Dedifferentiated amniotic fluid mesenchymal stem cell (primary cell): ENCODE measurements at regions not wholly inside any gene's neighbourhood (a gene's known extent, or its start where the extent isn't known, plus 50 kb on each side); places are given as distances from the start of the nearest gene placed in this dataset.

Experiments used
- DNase-seq: peaks from one replicate; pipeline ENCODE4 v3.0.0-alpha.2; 2016; ENCODE audit errors: extremely low spot score

DNA sequence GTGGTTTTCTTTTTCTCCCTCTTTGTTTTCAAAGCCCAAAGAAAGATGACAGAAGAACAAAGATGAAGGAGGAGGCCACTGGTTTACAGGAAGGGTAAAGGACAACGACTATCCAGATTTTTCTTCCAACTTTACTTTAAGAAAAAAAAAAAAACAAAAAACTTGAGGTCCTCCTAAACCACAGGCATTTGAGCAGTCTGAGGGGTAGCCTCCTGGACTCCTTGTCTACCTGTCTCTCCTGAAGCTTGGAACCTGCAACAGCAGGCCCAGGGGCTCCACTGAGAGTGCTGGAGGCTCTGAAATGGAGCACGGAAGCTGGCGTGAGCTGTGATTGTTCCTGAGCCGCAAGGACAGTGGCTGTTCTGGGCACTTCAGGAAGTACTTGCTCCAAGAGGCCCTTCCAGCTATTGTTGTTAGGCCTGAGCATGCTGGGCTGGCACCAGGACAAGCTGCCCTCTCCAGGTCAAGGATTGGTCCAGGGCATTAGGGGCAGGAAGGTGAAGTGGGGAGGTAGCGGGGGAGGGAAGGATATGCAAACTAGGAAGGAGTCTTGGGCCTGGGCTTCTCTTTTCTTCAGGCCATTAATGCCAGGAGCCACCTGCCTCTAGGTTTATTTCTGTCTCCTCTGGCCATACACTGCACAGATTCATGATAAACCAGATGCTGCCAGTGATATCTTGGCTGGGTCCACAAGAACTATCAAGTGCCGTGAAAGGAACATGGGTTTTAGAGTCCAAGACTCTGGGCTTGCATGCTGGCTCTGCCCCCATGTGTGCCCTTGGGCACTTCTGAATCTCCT is 147.3 kb downstream of the CCDC34 start:
- DNase-seq: no peak

GRCh38 chr11:27214713-27215112 is 148.3 kb downstream of the CCDC34 start:
- DNase-seq: no peak

- peak; percentile 94 for DNase-seq
These were observed 149.8 kb downstream of the CCDC34 start for GRCh38 chr11:27213232-27213660.

DNA sequence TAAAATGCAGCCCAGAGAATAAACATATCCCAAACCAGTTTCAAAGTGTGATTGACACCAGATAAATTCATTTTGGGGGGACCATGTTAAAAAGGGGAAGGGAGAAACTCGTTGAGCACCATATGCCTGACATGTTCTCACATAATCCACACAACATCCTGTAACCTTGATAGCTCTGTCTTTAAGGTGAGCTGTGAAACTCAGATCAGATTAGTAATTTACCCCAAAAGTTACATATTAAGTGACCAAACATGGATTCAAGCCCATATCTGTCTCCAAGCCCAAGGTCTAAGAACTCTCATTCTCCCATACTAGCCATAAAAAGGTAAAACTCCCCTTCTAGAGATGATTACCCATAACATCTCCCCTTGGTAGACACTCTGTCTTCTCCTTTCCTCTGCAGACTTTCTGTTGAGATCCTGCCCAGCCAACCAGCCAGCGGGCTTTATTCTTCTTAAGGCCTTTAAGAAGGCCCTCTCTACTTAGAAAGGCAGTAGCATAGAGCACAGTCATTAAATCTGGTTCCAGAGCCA is 150.7 kb downstream of the CCDC34 start:
- DNase-seq: no peak

GRCh38 chr11:27211370-27212127 is 151.5 kb downstream of the CCDC34 start:
- no peak for DNase-seq

DNA sequence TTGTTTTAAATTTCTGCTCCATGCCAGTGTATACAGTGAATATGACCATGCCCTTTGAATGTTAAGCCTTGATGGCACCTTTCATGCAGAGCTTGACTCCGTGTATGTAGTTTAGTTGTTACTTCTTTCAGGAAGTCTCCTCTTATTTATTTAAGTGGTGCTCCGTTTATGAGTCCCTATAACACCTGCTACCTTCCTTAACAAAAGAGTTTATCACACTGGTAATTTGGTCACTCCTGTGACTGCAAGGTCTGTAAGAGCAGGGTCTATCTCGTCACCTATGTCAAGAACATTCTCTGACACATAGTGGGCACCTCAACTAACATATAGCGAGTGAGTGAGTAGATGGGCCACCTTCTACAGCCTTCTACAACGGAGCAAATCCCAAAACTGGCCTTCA is 152.5 kb downstream of the CCDC34 start:
- no peak for DNase-seq

DNA sequence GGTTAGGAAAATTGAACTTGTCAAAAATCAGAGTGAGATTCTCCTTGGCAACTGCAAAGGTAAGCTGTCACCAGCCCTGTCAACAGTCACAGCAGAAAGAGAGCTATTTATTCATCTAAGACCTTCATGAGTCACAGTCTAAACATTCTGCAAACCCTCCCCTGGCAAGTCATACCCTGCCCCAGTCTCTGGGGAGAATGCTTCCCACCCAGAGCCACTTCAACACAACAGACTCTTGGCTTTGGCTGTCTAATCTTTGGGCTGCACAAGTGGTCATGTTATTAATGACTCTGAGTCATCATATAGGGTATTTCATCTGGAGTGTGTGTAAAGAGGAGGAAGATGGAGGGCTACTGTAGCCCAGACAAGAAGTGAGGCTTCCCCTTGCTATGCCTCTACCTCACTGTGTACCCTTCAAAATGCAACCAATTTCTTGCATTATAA is 153.4 kb downstream of the CCDC34 start:
- DNase-seq: peak; percentile 19

DNA sequence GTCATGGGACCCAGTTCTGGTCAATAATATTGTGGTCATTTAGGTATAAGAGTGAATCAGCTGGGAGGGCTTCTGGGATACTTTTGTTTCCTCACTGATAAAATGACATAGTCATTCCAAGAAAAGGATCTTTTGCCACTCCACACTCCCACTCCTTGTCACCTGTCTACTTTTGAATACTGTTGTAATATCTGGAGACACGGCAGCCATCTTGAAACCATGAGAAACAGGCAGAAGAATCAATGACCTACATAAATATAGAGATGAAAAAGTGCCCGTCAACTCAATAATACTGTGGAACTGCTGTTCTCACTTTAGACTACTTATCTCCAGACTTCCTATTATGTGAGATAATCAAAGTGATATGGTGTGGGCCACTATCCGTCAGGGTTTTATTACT is 154.2 kb downstream of the CCDC34 start:
- no peak for DNase-seq

DNA sequence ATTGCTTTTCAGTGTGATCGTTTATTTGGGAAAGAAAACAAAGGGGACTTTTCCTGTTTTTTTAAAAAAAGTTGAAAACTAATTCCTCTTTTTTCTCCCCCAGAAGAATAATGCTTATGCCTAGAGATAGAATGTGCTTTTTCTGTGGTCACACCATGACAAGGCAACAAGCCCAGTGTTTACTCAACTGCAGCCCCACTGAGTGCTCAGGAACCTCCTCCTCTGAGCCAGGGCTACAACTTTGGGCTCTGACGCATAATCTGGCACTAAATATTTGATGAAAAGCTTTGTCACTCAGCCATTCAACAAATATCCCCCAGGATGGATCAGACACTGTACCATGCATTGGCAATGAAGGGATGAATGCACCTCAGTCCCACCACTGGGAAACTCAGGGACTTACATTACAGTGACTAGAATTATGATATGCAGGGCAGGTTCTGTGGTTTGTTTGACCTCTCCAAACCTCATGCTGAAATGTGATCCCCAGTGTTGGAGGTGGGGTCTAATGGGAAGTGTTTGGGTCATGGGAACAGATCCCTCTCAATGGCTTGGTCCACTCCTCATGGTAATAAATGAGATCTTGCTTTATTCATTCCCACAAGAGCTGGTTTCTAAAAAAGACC is 155.9 kb downstream of the CCDC34 start:
- no peak for DNase-seq

GRCh38 chr11:27205779-27206570 is 157.0 kb downstream of the CCDC34 start:
- no peak for DNase-seq

GRCh38 chr11:27205250-27205649 is 157.8 kb downstream of the CCDC34 start:
- DNase-seq: no peak

DNA sequence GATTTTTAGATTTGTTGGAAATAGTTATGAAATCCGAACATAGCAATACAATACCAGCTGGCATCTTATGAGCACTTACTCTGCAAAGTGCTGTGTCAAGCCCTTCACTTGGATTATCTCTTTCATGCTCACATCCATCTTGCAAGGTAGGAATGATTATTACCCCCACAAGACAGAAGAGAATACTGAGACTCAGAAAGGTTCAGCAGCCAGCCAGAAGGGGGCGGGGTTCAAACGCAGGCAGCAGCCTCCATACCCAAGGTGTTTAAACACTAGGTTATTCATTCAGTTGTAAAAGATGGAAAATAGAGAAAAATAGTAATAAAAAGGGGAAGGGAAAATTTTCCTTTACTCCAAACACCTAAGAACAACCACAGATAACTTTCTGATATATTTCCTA is 158.5 kb downstream of the CCDC34 start:
- no peak for DNase-seq

DNA sequence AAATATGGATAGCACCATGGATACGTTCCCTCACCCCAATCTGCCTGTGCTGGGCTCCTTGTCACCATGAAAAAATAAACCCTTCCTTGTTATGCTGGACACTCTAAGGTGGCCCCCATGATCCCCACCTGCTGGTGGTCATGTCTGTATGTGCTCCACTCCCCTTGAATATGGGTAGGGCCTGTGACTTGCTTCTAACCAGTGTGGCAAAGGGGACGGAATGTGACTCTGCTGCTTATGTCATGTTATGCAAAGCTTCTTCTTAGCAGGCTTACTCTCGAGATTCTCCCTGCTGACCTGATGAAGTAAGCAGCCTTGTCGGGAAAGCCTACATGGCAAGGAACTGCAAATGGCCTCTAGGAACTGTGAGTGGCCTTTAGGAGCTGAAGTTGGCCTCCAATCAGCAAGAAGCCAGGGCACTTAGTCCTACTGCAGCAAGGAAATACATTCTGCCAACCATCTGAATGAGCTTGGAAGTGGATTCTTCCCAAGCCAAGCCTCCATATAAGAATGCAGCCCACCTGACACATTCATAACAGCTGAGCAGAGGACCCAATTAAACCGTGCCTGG is 159.9 kb downstream of the CCDC34 start:
- no peak for DNase-seq

DNA sequence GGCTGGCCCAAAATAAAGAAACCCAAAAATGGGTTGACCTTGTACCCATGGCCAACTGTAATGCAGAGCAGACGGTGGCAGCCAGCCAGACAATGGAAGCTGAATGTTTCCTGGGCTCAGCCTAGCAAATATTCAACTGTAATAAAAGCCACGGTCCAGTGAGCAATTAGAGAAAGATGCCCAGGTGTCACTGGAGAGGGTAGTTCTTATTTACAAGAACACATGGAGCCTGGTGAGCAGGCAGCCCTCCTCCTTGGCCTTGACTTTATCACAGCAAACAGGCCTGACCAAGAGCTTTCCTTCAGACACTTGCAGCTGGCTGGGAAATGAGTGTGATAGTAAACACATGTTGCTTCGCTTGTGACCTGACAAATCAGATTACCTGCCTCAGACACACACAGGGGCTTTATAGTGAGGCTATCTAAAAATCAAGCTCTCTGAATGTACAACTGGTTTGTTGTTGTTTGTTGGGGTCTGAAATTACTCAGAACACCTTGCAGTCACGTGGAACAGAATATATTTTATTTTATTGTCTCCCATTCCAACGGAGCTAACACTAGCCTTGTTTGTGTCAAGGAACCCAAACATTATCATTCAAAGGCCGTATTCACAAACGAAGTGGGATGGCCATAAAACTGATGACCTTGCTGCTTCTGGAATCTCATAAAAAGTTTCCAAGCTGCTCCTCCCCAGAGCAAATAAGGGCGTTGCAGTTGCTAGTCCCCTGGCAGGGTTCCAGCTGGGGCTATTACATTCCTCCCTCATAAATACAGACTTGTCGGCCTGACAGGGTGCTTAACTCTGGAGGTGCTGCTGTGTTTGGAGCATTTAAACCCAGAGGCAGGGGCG is 161.1 kb downstream of the BBOX1 start:
- DNase-seq: peak; percentile 54

- no peak for DNase-seq
These were observed 160.3 kb downstream of the BBOX1 start for GRCh38 chr11:27200779-27201453.

GRCh38 chr11:27196203-27196897 is 155.7 kb downstream of the BBOX1 start:
- no peak for DNase-seq

DNA sequence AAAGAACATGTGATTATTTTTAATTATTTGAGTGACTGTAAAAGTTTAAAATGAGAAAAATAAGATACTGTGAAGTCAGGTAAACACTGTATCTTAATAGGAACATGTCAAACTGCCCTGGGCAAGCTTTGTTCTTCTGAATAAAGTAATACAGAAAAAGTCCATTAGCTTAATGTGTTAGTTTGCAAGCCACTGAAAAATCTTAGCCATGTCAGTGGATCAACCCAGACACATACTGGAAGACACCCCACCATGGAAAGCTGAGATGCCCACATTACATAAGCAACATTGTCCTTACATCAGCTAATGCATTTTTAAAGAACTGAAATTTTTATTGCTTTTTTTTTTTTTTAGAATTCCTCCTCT is 155.2 kb downstream of the BBOX1 start:
- DNase-seq: no peak

DNA sequence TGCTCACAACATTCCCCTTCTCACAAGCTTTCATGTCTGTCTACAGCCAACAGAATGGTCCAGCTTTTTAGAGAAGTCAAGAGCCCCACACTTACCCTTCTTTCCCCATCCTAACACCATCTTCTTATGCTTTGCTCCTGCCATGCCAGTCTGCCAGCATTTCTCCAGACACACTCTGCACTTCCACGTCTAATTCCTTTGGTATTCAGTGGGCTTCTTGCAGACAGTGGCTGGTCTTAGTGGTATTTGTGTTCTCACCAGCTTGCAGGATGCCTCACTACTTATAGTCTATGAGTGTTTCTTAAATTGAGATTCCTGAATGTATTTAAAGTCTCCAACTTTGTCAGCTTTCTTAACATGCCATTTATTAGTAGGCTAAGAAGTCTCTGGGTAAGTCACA is 154.4 kb downstream of the BBOX1 start:
- no peak for DNase-seq
